ENCODE measurements at regions not wholly inside any gene's neighbourhood (a gene's known extent, or its start where the extent isn't known, plus 50 kb on each side); places are given as distances from the start of the nearest gene placed in this dataset.

DNA sequence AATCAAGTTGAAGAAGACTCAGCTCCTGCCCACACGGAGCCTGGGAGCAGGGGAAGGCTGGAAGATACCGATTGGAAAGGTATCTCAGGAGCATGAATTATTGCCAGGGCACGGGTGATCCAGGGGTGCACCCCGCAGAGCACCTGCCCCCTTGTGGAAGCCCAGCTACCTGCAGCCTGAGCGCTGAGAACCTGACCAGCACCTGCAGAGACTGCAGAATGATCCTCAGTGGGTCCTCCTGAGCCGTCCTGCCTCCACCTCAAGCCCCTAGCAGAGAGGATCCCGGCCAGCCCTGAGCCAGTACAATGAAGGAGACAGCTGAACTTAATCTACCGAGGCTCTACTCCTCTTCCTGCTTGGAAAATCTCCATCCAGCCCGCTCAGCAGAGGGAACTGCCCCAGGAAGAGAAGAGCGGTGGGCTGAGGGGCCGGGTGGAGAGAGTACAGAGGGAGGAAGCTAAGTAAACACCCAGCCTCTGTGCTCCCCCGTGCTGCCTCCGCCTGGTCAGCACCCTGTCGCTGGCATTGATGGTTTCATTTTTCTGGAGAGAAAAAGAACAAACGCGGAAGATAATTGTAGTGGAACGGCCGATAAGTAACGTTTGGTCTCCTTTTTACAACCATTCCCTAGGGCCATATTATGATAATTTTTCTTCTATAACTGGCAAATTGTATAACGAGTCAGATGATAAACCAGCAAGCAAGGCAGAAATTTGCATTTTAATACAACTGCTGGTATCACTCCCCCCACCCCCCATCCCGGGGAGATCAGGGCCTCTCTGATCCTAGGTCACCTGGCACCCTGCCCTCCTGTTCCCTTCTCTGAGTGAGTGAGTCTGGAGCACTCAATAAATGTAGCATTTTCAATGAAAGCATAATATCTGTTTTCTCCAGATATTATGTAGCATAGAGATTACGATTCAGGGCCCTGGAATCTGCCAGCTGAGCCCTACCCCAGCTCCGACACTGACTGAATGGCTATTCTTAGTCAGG, 204.5 kb upstream of the RPL38 start:
- TF ChIP-seq JUND (IDR thresholded peaks at IDR 0.05; ENCODE audit: low read depth) = no peak
- in situ Hi-C loops (cut with HindIII; ENCODE audit: low pct_unique_long_range_greater_than_20kb, low sequenced_read_pairs) = no loop called here
- peak; percentile 70 to 83 for DNase-seq (ENCODE audit: low read depth in 1 of 2, low spot score in 1 of 2)

DNA sequence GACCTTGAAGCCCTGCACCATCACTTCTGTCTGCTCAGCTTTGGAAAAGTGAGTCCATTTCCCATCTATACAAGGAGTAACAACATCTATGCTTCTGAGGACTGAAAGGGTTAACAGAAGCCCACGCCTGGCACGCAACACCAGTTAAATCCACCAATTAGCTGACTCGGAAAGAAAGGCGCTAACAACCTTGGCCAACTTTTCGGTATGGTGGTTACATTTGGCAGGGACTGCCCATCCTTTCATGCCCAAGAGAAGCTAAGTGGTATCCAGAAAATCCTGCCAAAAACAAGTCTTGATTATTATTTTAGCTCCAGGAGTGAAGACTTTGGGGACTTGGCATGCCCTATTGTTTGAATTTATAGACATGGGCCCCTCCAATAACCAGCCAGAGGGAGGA, 202.3 kb upstream of the RPL38 start:
- DNase-seq (ENCODE audit: low read depth in 1 of 2, low spot score in 1 of 2) = no peak
- TF ChIP-seq JUND (IDR thresholded peaks at IDR 0.05; ENCODE audit: low read depth) = no peak
- in situ Hi-C loops (cut with HindIII; ENCODE audit: low pct_unique_long_range_greater_than_20kb, low sequenced_read_pairs) = no loop called here

DNA sequence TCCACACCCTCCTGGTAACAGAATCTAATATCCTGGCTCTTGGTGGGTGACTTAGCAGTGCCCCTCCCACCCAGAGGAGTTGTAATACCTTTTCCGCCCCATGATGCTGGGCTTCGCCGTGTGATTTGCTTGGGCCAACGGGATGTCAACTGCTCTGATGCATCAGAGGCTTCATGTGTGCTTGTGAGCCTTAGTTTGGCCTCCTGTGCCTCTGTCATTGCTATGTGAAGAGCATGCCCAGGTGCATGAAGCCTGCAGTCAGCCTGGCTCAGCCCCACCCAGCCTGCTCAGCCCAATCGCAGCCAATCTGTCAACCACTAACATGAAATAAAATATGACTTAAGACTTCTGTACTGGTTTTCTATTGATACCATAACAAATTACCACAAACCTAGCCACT, 201.2 kb upstream of the RPL38 start:
- no peak for TF ChIP-seq JUND (IDR thresholded peaks at IDR 0.05; ENCODE audit: low read depth)
- in situ Hi-C loops (cut with HindIII; ENCODE audit: low pct_unique_long_range_greater_than_20kb, low sequenced_read_pairs) = no loop called here
- DNase-seq (ENCODE audit: low read depth in 1 of 2, low spot score in 1 of 2) = no peak

GRCh38 chr17:74004056-74004455, 199.4 kb upstream of the RPL38 start:
- TF ChIP-seq JUND (IDR thresholded peaks at IDR 0.05; ENCODE audit: low read depth) = no peak
- in situ Hi-C loops (cut with HindIII; ENCODE audit: low pct_unique_long_range_greater_than_20kb, low sequenced_read_pairs) = no loop called here
- no peak for DNase-seq (ENCODE audit: low read depth in 1 of 2, low spot score in 1 of 2)

DNA sequence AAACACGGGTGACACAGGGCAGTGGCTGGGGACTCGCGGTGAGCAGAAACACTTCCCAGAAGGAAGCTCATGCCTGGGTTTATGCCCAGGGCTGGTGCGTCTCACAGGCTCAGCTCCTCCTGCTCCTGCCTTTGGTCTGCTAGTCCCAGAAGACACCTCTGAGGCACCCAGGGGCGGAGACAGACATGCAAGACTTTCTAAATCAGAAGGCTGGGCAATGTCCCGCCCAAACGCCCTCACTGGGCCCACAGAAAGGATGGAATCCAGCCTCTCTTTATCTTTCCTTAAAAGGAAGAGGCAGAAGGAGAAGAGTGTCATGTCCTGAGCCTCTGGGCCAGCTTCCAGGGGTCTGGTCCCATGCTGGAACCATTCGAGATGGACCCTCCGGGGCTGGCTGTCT, 197.7 kb upstream of the RPL38 start:
- DNase-seq (ENCODE audit: low read depth in 1 of 2, low spot score in 1 of 2) = no peak
- TF ChIP-seq JUND (IDR thresholded peaks at IDR 0.05; ENCODE audit: low read depth) = no peak
- in situ Hi-C loops (cut with HindIII; ENCODE audit: low pct_unique_long_range_greater_than_20kb, low sequenced_read_pairs) = no loop called here

GRCh38 chr17:74006371-74006770, 197.1 kb upstream of the RPL38 start:
- no peak for TF ChIP-seq JUND (IDR thresholded peaks at IDR 0.05; ENCODE audit: low read depth)
- in situ Hi-C loops (cut with HindIII; ENCODE audit: low pct_unique_long_range_greater_than_20kb, low sequenced_read_pairs) = no loop called here
- no peak for DNase-seq (ENCODE audit: low read depth in 1 of 2, low spot score in 1 of 2)

DNA sequence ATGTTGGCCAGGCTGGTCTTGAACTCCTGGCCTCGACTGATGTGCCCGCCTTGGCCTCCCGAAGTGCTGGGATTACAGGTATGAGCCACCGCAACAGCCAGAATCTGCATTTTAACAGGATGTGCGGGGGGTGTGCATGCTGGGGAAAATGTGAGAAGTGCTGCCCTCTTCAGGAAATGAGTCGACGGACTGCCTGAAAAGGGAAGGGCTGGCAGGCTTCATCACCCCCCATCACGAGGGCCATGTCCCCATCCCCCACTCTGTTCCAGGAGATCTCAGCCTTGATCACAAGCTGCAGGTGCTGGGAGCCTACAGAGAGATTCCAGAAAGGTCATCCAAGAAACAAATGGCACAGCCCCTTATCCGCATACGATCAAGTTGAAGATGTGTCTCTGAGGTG, 195.3 kb upstream of the RPL38 start:
- in situ Hi-C loops (cut with HindIII; ENCODE audit: low pct_unique_long_range_greater_than_20kb, low sequenced_read_pairs) = no loop called here
- peak in 1 of 2 experiments; percentile 48 for DNase-seq (ENCODE audit: low read depth in 1 of 2, low spot score in 1 of 2)
- no peak for TF ChIP-seq JUND (IDR thresholded peaks at IDR 0.05; ENCODE audit: low read depth)

DNA sequence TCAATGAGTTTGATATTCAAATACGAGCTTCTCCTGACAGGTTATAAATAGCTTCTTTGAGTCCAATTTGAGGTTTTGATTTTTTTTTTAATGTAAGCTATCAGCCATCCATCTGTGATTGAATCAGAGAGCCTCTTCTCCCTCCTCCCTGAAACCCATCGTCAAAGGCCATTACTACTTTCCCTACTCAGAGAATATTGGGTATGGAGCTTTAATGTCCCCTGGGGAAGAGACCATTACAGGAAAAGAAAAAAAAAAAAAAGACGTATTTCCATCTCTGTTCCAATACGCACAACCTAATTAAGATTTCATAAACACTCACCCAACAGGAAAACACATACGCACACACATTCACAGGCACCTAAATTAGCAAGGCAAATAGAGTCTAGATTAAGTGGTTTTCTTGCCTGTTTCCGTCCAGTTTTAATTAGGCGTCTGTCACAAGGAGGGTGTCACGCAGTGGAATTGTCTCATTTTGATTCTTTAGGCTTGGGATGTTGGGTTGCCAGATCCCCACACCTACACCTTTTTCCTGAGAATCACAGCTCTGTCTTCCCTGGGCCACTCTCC, 194.3 kb upstream of the RPL38 start:
- no peak for TF ChIP-seq JUND (IDR thresholded peaks at IDR 0.05; ENCODE audit: low read depth)
- in situ Hi-C loops (cut with HindIII; ENCODE audit: low pct_unique_long_range_greater_than_20kb, low sequenced_read_pairs) = no loop called here
- no peak for DNase-seq (ENCODE audit: low read depth in 1 of 2, low spot score in 1 of 2)

DNA sequence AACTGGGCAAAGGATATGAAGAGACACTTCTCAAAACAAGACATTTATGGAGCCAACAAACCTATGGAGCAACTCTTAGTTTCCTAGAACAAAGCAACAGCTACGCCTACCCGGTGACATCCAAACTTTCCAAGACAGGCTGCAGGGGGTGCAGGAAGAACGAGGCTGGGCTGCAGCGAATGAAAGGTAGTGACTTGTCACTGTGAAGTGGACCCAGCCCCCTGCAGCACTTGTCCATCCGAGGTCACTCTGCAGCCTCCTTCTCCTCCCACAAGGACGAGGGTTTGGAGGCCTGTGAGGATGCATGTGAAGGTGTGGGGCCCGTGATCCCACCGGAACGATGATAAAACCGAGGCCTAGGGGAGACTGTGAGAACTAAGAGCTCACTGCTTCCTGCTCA, 192.6 kb upstream of the RPL38 start:
- TF ChIP-seq JUND (IDR thresholded peaks at IDR 0.05; ENCODE audit: low read depth) = no peak
- in situ Hi-C loops (cut with HindIII; ENCODE audit: low pct_unique_long_range_greater_than_20kb, low sequenced_read_pairs) = no loop called here
- DNase-seq (ENCODE audit: low read depth in 1 of 2, low spot score in 1 of 2) = no peak

- TF ChIP-seq JUND (IDR thresholded peaks at IDR 0.05; ENCODE audit: low read depth) = no peak
- DNase-seq (ENCODE audit: low read depth in 1 of 2, low spot score in 1 of 2) = no peak
- in situ Hi-C loops (cut with HindIII; ENCODE audit: low pct_unique_long_range_greater_than_20kb, low sequenced_read_pairs) = no loop called here
These were observed 191.5 kb upstream of the RPL38 start for GRCh38 chr17:74011966-74012365.

DNA sequence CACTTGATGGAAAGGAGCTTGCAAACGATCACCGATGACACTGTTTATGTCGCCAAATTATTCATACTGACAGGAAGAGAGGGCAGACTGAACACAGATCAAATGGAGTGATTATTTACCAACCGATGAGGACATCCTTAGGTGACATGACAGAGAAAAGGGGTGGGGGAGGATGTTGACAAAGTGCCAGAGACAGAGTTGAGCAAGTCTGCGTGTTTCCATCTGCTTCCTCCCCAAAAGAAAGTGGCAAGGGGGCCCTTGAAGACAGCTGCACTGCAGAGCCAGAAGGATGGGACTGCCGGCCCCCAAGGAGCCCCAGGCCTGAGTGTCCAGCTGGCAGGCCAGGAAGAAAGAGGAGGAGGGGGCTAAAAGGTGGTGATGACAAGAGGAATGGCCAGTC, 191.0 kb upstream of the RPL38 start:
- no peak for TF ChIP-seq JUND (IDR thresholded peaks at IDR 0.05; ENCODE audit: low read depth)
- DNase-seq (ENCODE audit: low read depth in 1 of 2, low spot score in 1 of 2) = no peak
- in situ Hi-C loops (cut with HindIII; ENCODE audit: low pct_unique_long_range_greater_than_20kb, low sequenced_read_pairs) = no loop called here

- in situ Hi-C loops (cut with HindIII; ENCODE audit: low pct_unique_long_range_greater_than_20kb, low sequenced_read_pairs) = no loop called here
- DNase-seq (ENCODE audit: low read depth in 1 of 2, low spot score in 1 of 2) = no peak
- TF ChIP-seq JUND (IDR thresholded peaks at IDR 0.05; ENCODE audit: low read depth) = no peak
These were observed 188.2 kb upstream of the RPL38 start for GRCh38 chr17:74015316-74015715.

DNA sequence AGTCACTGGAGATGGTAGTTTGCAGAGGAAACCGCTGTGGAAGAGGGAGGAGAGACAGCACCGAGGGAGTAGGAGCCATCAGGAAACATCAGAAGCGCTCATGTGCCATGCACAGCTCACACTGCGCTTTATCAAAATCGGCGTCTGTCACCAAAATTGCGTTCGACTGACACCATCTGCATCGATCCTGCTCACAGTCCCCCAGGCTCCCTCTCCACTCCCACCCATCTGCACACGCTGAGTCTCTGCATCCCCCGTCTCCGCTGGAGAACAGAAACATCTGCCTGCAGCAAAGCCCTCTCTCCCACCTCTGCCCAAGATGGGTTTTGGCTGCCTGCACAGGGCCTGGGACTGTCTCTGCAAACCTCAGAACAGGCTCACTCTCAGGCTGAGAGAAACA, 187.5 kb upstream of the RPL38 start:
- no peak for DNase-seq (ENCODE audit: low read depth in 1 of 2, low spot score in 1 of 2)
- in situ Hi-C loops (cut with HindIII; ENCODE audit: low pct_unique_long_range_greater_than_20kb, low sequenced_read_pairs) = no loop called here
- no peak for TF ChIP-seq JUND (IDR thresholded peaks at IDR 0.05; ENCODE audit: low read depth)

All from T47D (cell line).